Keratinocyte (primary cell): ENCODE measurements at regions not wholly inside any gene's neighbourhood (a gene's known extent, or its start where the extent isn't known, plus 50 kb on each side); places are given as distances from the start of the nearest gene placed in this dataset.

Experiments
- DNase-seq: peaks from one replicate; pipeline ENCODE4 v3.0.0-alpha.2; 2011; ENCODE audit warnings: low read depth, missing footprints, low spot score
- FAIRE-seq: peaks from 2 replicates; lab custom pipeline; 2011; peaks lifted over from hg19 to GRCh38; lab: Jason Lieb, UNC
- H2AFZ ChIP-seq: 2 replicates; pipeline ENCODE4 v1.6.0; 2012; ENCODE audit warnings: low read length, control low read depth, inconsistent platforms; ENCODE audit not compliant: control insufficient read depth
- H3K27ac ChIP-seq: 2 replicates; pipeline ENCODE4 v1.5.1; 2011; ENCODE audit warnings: low read length; ENCODE audit not compliant: control insufficient read depth, insufficient read depth
- H3K27me3 ChIP-seq: 3 replicates; pipeline ENCODE4 v1.6.0; 2011; ENCODE audit warnings: low read length; ENCODE audit not compliant: control insufficient read depth, insufficient read depth; ENCODE audit errors: extremely low read depth
- H3K36me3 ChIP-seq, 2 experiments: 2 replicates in 1 of 2; 3 replicates in 1 of 2; pipeline ENCODE4 v1.5.1; 2011; ENCODE audit warnings: low read length in 2 of 2, mild to moderate bottlenecking in 1 of 2; ENCODE audit not compliant: control insufficient read depth in 2 of 2, insufficient read depth in 2 of 2; ENCODE audit errors: extremely low read depth in 1 of 2
- H3K4me1 ChIP-seq: 3 replicates; pipeline ENCODE4 v1.5.1; 2011; ENCODE audit warnings: low read length; ENCODE audit not compliant: control insufficient read depth, insufficient read depth; ENCODE audit errors: extremely low read depth
- H3K4me2 ChIP-seq: 3 replicates; pipeline ENCODE4 v1.6.0; 2011; ENCODE audit warnings: low read depth, low read length; ENCODE audit not compliant: control insufficient read depth, insufficient read depth; ENCODE audit errors: extremely low read depth
- H3K4me3 ChIP-seq, 3 experiments: fragments of 200-600 bp in 1 of 3; sonication (generic) in 1 of 3; 2 replicates in 2 of 3; 3 replicates in 1 of 3; pipeline ENCODE4 v1.5.1; 2011 to 2016; ENCODE audit warnings: low read length in 3 of 3, mild to moderate bottlenecking in 3 of 3, control low read depth in 2 of 3, inconsistent platforms in 1 of 3, low read depth in 1 of 3, mixed read lengths in 1 of 3, mixed run types in 1 of 3, moderate library complexity in 1 of 3; ENCODE audit not compliant: control insufficient read depth in 2 of 3, insufficient read depth in 2 of 3; ENCODE audit errors: extremely low read depth in 1 of 3
- H3K79me2 ChIP-seq: 2 replicates; pipeline ENCODE4 v1.6.0; 2012; ENCODE audit warnings: low read length; ENCODE audit not compliant: control insufficient read depth, insufficient read depth
- H3K9ac ChIP-seq: 3 replicates; pipeline ENCODE4 v1.6.0; 2011; ENCODE audit warnings: low read length; ENCODE audit not compliant: control insufficient read depth, insufficient read depth; ENCODE audit errors: extremely low read depth
- H3K9me1 ChIP-seq: 3 replicates; pipeline ENCODE4 v1.6.0; 2011; ENCODE audit warnings: low read length; ENCODE audit not compliant: control insufficient read depth, insufficient read depth; ENCODE audit errors: extremely low read depth
- H3K9me3 ChIP-seq: 2 replicates; pipeline ENCODE4 v1.5.1; 2012; ENCODE audit warnings: low read depth, low read length; ENCODE audit not compliant: control insufficient read depth
- H4K20me1 ChIP-seq: 3 replicates; pipeline ENCODE4 v1.6.0; 2011; ENCODE audit warnings: low read length; ENCODE audit not compliant: control insufficient read depth, insufficient read depth; ENCODE audit errors: extremely low read depth
- EZH2 ChIP-seq: IDR thresholded peaks from one replicate; pipeline ENCODE4 v1.6.1; 2012; ENCODE audit warnings: inconsistent platforms, mild to moderate bottlenecking, low read length, moderate library complexity
- dilution Hi-C: fragments of 300-500 bp; cut with MboI; formaldehyde crosslinking; loops from one replicate; pipeline ENCODE4 v1.7.0; 2020; ENCODE audit warnings: low sequenced_read_pairs; ENCODE audit not compliant: extremely low pct_ligation_motif_present
- TF ChIP-seq, protein P1 (sequence below), 3 experiments: IDR thresholded peaks in 1 of 3; conservative IDR thresholded peaks in 1 of 3; optimal IDR thresholded peaks in 1 of 3; 2 replicates in 2 of 3; 3 replicates in 1 of 3; pipeline versions ENCODE3 to v1.5.1; 2011; ENCODE audit warnings: low read length in 3 of 3, mild to moderate bottlenecking in 3 of 3, moderate library complexity in 2 of 3, control low read depth in 1 of 3, inconsistent platforms in 1 of 3; ENCODE audit not compliant: insufficient read depth in 2 of 3; ENCODE audit errors: extremely low read depth in 1 of 3

DNA sequence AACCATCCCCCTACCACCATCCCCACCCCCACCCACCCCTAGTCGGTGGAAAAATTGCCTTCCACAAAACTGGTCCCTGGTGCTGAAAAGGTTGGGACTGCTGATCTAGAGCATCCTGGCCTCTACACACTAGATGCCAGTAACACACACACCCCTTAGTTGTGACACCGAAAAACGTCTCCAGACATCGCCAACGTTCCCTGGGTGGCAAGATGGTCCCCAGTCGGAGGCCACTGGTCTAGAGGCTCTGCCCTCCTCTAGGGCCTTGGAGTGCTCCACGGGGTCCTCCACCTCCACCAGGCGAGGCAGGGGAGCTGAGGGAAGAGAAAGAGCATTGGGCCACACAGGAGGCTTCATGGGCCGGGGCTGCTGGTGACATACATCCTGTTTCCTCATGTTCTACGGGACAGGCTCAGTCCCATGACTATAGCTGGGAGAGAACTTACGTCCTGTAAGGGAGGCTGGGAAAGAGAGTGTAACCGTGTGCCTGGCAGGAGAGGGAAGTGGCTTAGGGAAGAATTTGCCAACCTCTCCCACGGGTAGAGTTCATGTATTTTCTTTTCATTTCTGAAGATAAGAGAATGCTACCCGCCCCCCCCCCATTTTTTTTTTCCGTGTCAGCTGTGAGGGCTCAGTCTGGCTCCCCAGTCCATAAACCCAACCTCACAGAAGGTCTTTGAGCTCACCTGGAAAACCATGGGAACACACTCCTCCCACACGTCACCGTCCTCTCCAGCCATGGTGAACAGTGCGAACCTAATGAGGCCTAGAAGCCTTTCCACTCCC, 132.7 kb upstream of the MYCN start:
- FAIRE-seq: no peak
- no peaks in the 10 kb centered on the region for H3K79me2 ChIP-seq
- no peaks in the 10 kb centered on the region for H3K9me3 ChIP-seq
- no peaks in the 10 kb centered on the region for H3K9me1 ChIP-seq
- TF ChIP-seq, protein P1, sequence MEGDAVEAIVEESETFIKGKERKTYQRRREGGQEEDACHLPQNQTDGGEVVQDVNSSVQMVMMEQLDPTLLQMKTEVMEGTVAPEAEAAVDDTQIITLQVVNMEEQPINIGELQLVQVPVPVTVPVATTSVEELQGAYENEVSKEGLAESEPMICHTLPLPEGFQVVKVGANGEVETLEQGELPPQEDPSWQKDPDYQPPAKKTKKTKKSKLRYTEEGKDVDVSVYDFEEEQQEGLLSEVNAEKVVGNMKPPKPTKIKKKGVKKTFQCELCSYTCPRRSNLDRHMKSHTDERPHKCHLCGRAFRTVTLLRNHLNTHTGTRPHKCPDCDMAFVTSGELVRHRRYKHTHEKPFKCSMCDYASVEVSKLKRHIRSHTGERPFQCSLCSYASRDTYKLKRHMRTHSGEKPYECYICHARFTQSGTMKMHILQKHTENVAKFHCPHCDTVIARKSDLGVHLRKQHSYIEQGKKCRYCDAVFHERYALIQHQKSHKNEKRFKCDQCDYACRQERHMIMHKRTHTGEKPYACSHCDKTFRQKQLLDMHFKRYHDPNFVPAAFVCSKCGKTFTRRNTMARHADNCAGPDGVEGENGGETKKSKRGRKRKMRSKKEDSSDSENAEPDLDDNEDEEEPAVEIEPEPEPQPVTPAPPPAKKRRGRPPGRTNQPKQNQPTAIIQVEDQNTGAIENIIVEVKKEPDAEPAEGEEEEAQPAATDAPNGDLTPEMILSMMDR (optimal IDR thresholded peaks at IDR 0.05 in 1 of 3, IDR thresholded peaks at IDR 0.05 in 1 of 3, conservative IDR thresholded peaks at IDR 0.05 in 1 of 3; ENCODE audit: extremely low read depth in 1 of 3, insufficient read depth in 2 of 3, low read length in 3 of 3): no peak
- TF ChIP-seq EZH2: no peak
- H3K4me2 ChIP-seq: no peak overlapping the region
- DNase-seq: no peak
- H3K4me1 ChIP-seq: no peaks in the 10 kb centered on the region
- H2AFZ ChIP-seq: no peak overlapping the region
- H3K27me3 ChIP-seq: no peaks in the 10 kb centered on the region
- H3K27ac ChIP-seq: no peak overlapping the region
- no peak overlapping the region for H3K9ac ChIP-seq
- H3K4me3 ChIP-seq: no peak overlapping the region
- no peaks in the 10 kb centered on the region for H3K36me3 ChIP-seq
- dilution Hi-C loops: no loop called here
- no peaks in the 10 kb centered on the region for H4K20me1 ChIP-seq

DNA sequence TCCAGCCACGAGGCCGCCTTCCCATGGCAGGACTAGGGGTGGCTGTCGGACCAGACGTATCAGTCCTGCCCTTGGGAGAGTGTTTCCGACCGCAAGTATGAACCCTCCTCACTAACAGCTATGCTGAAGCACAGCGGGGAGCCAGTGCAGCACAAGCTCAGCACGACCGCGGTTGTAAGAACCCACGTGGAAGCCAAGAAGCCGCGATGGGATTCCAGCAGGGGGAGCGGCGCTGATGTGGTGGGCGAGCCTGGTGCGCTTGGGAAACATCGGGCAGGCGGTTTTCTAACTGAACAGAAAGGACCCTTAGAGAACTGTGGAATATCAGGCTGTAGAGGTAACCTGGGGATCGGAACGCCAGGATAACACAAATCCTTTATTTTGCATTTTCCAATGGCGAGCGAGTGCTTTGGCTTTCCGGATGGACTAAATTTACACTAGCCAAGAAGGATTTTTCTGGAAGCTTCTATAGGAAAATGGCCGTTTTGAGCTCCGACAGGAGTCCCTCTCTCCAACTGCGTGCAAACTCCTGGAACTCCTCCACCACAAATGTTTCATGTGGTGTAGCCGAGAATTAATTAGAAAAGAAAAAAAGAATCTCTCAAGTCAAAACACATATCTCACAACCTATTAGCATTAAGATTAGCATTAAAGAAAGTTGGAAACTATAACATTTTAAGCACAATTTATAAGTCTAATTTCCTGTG, 132.0 kb upstream of the MYCN start:
- dilution Hi-C loops: no loop called here
- Histone ChIP-seq H3K4me3 (no peak overlapping the region), H3K36me3 (no peaks in the 10 kb centered on the region), H2AFZ (no peak overlapping the region), H3K9me1 (no peaks in the 10 kb centered on the region), H3K4me2 (no peak overlapping the region), H3K27me3 (no peaks in the 10 kb centered on the region), H3K27ac (no peak overlapping the region), H3K79me2 (no peaks in the 10 kb centered on the region), H3K4me1 (no peaks in the 10 kb centered on the region), H3K9me3 (no peaks in the 10 kb centered on the region), H3K9ac (no peak overlapping the region), H4K20me1 (no peaks in the 10 kb centered on the region)
- FAIRE-seq (no peak), DNase-seq (no peak)
- TF ChIP-seq EZH2: no peak
- TF ChIP-seq, protein P1 (optimal IDR thresholded peaks at IDR 0.05 in 1 of 3, IDR thresholded peaks at IDR 0.05 in 1 of 3, conservative IDR thresholded peaks at IDR 0.05 in 1 of 3; ENCODE audit: extremely low read depth in 1 of 3, insufficient read depth in 2 of 3, low read length in 3 of 3): no peak
